Amniotic epithelial cell (primary cell): ENCODE measurements at regions not wholly inside any gene's neighbourhood (a gene's known extent, or its start where the extent isn't known, plus 50 kb on each side); places are given as distances from the start of the nearest gene placed in this dataset.

Experiments
- DNase-seq: peaks from one replicate; pipeline ENCODE4 v3.0.0-alpha.2; 2010; ENCODE audit warnings: low read depth

DNA sequence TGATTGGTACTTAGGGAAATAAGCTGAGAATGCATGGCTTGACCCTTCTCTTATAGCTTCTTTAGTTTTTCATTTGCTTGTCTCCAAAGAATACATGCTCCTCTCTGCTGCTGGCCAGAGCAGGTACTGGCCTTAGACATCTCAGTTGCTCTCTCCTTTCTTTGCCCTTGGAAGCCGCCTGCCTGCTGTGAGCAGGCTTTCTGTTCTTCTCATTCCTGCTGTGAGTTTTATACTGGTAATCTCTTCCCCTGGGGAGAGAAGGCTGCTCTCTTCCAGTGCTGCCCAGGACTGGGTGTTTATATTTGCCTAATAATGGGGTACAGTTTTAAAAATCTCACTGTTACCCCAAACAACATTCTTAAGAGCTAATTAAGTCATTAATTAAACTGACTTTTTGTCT, 323.5 kb upstream of the LRRC7 start:
- DNase-seq = no peak

- DNase-seq = no peak
Measured at GRCh38 chr1:69246109-69246508, 321.6 kb upstream of the LRRC7 start.

- DNase-seq = no peak
Measured at GRCh38 chr1:69246710-69247109, 321.0 kb upstream of the LRRC7 start.

- no peak for DNase-seq
Measured at GRCh38 chr1:69252696-69253095, 315.0 kb upstream of the LRRC7 start.

GRCh38 chr1:69256036-69256435, 311.7 kb upstream of the LRRC7 start:
- DNase-seq = no peak

GRCh38 chr1:69258842-69259241, 308.9 kb upstream of the LRRC7 start:
- DNase-seq = no peak

DNA sequence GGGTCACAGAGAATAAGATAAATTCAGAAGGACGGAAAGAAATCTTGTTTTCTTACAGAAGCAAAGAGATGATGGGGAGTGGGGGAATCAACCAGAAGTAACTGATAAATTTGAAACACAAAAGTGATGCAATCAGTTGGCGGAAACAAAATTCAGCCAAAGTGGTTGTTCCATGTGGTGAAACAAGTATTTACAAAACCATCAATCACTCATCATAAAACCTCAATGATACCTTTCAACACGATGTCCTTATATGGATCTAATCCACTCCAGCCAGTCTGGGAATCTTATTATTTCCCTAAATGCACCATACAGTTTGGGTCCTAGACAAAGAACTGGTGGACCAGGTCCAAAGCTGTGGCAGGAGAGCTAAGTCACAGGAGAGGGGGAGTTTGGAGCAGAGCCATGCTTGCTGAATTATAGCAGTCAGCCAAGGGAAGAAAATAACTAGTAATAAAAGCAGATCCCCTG, 303.8 kb upstream of the LRRC7 start:
- peak; percentile 32 for DNase-seq

DNA sequence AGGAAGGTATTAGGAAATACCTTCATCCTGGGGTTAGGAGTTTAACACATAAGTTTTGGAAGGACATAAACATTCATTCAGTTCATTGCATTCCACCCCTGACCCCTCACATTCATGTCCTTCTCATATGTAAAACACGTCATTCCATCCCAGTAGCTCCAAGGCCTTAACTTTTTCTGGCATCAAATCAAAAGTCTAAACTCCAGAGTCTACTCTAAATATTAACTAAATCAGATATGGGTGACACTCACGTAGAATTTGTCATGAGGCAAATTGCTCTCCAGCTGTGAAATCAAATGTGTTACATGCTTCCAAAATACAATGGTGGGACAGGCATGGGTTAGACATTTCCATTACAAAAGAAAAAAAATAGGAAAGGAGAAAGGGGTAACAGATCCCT, 298.2 kb upstream of the LRRC7 start:
- DNase-seq = no peak

DNA sequence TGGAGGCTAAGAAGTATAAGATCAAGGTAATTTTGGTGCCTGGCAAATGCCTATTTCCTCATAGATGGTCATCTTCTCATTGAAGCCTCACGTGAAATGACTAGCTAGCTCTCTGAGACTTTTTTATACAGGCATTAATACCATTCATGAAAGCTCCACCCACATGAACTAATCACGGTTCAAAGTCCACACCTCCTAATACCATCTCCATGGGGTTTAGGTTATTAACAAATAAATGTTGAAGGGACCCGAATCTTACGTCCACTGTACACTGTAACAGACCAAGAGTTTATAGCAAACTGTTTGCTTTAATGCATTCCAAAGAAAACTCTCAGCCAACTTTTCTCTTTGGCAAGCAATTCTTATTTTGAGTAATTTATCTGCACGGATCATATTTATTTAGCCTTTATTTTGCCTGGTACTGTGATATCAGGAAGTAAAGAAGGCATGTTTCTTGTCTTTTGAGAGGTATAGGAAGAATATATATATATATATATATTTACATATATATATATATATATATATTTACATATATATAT, 296.1 kb upstream of the LRRC7 start:
- DNase-seq = no peak

GRCh38 chr1:69272684-69273083, 295.0 kb upstream of the LRRC7 start:
- no peak for DNase-seq

- DNase-seq = no peak
Measured at GRCh38 chr1:69278923-69279322, 288.8 kb upstream of the LRRC7 start.

DNA sequence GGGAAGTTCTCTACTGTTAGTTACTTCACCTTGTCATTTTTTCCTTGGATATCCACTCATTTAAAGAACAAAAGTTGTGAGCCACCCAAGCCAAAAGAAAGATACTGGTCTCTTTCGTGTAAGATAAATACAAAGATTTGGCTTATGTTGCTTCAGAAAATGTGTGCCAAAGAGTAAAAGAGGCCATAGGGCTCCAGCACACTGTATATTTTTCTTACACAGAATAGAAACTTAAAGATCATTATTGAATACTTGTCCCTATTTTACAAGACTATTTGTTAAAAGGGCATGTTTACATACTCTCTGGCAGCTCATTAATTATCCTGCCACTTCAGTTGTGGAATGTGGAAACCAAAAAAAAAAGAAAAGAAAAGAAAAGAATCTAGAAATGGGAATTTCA, 284.2 kb upstream of the LRRC7 start:
- no peak for DNase-seq

DNA sequence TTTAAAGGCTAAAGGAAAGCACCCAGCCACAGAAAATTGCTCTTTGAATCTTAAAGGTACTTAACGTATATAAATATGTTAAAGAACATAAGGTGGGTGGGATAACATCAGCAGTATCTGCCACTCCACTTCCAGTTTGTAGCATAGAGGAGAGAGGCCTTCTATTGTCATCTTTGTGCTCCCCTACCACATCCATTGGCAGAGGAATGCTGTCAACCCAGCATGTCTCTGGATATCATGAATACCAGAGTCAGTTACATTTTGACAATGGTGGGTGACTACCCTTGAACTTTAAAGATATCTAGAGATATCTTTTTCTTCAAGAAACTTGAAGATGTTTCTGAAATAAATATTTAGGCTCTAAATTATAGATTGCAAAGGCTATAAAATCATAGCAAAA, 283.2 kb upstream of the LRRC7 start:
- no peak for DNase-seq

- DNase-seq = no peak
Measured at GRCh38 chr1:69288416-69288815, 279.3 kb upstream of the LRRC7 start.

DNA sequence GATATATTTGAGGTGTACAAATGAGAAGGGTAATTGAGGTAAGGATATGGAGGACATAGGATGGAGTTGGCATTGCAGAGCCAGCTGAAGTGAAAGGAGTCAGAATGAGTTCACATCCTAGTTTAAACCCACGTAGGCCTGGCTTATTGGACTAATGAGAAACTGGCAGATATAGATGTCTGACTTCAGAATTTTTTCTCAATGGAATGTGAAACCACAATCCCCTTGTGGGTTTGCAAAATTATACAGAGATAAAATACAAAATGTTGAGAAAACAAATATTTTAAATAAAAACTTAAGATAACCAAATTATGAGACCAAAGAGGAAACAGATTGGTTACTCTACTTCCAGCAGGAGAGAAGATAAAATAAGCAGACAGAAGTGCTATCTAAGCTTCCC, 277.4 kb upstream of the LRRC7 start:
- peak; percentile 13 for DNase-seq

- DNase-seq = no peak
Measured at GRCh38 chr1:69291541-69291940, 276.2 kb upstream of the LRRC7 start.

DNA sequence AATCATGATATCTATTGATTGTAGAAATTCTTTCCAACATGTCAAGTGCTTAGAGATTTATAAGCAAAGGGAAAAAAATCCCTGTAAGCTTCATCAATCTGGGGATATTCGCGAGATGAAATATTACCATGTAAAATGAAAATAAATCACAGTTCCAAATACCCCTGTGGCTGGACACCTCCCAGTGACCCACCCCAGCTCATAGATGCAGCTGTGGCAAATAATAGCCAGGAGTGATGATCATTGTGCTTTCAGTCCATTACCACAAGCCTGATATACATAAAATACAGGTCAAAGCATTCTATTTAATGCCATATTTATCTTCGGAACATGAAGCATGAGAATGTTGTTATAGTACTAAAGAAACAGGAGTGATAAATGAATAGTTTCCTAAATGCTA, 274.9 kb upstream of the LRRC7 start:
- DNase-seq = no peak

DNA sequence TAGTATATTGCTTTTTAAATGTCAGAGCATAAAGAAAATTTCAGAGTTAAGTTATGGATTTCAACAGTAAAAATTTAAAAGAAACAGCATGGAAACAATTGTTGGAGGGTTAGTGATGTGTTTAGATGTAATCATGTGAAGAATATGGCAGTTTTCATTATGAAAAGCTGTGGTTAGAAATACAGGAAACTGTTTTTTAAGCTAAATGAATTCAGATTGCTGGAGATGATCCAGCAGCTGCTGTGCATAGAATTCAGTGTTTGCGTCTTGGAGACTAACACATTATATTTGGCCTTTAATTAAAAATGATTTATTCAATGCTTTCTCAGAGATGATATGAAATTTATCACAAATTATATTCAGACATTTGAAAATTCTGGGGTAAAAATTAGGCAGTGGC, 273.6 kb upstream of the LRRC7 start:
- no peak for DNase-seq

DNA sequence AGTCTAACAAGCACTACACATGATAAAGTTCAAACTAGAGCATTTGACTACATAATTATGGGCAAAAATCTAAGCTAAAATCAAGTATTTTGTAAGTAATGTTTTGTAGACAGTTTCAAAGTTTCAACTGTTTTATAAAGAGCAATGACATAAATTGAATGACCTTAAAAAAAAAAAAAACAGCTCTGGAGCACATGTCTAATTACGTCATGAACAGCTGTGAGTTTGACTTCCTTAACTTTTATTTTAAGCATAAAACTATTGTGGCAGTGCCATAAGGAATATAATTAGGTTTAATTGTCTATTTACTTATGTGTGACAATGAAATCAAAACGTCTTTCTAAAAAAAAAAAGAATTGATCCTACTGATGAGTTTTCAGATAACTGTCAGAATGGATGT, 272.5 kb upstream of the LRRC7 start:
- no peak for DNase-seq

DNA sequence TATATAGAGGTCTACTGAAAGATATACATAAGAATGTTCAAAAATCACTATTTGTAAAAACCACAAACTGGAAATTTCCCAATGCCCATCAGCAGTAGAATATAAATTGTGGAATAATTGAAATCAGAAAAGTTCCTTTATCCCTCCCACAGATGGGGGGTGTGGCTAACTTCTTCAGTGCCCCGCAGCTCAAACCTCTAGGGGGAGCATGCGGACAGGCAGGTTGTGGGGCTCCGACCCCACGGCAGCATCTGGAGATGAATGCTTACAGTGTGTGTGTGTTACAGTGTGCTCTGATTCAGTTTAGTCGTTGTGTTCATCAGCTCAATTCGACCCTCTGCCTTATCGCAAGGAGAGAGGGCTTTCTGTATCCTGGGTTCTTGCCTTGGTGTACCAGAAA, 262.1 kb upstream of the LRRC7 start:
- no peak for DNase-seq

DNA sequence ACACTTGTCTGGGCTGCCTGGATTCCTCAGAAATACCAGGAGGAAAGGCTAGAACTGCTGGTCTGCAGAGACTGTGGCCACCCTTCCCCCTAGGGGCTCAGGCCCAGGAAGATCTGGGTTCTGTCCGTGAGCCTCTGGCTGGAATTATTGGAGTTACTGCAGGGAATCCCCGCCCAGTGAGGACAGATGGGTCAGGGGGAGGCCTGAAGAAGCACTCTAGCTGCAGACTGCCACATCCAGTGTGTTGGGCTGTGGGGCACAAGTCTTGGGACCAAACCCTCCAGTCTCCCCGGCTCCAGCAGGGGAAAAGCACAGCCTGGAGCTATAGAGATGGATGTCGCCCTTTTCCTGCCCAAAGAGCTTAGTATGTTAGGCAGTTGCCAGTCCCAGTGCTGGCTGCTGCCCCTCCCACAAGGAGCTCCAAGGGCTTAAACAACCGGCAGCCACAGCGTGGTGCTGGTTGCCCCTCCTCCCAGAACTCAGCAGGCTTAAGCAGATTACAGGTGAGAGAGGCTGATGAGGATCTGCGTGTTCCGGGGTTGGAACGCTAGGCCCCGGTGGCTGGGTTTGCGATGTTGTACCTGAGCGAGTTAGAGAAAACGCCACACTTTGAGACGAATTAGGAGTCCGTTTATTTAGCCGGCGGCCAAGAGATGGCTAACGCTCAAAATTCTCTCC, 255.5 kb upstream of the LRRC7 start:
- DNase-seq = no peak

DNA sequence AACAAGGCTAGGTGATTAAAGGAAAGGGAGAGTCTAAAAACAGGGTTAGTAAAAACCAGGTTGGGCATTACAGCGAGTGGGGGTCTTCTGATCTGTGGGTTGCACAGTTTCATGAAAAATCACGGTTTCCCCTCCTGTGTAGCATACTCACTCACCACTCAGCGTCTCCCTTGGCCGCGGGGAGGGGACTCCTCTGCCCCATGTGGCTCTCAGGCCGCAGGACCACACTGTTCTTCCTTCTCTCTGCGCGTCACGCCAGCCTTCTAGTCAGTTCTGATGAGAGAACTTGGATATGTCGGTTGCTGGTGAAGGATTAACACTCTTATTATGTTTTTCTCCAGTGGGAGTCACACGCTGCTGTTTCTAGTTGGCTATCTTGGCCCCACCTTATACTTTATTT, 254.6 kb upstream of the LRRC7 start:
- no peak for DNase-seq

GRCh38 chr1:69315416-69315815, 252.3 kb upstream of the LRRC7 start:
- DNase-seq = no peak

- DNase-seq = no peak
Measured at GRCh38 chr1:69315823-69316222, 251.9 kb upstream of the LRRC7 start.
